Testis (tissue), 2 donors: ENCODE measurements at regions not wholly inside any gene's neighbourhood (a gene's known extent, or its start where the extent isn't known, plus 50 kb on each side); places are given as distances from the start of the nearest gene placed in this dataset.

ENCODE experiments used
- DNase-seq: peaks from one replicate; pipeline ENCODE4 v3.0.0-alpha.2; 2019
- H3K27ac ChIP-seq, 2 donors: fragments of 200-600 bp; sonication (generic); one replicate each; pipeline ENCODE4 v1.5.1; 2019
- H3K27me3 ChIP-seq: fragments of 200-600 bp; sonication (generic); one replicate; pipeline ENCODE4 v1.5.1; 2019
- H3K36me3 ChIP-seq: fragments of 200-600 bp; sonication (generic); one replicate; pipeline ENCODE4 v1.5.1; 2017; ENCODE audit warnings: low read depth; ENCODE audit errors: missing control alignments
- H3K4me1 ChIP-seq: fragments of 200-600 bp; sonication (generic); one replicate; pipeline ENCODE4 v1.5.1; 2019
- H3K4me3 ChIP-seq, 2 donors: fragments of 200-600 bp; sonication (generic); one replicate each; pipeline ENCODE4 v1.5.1; 2017 to 2019
- H3K9me3 ChIP-seq: fragments of 200-600 bp; sonication (generic); one replicate; pipeline ENCODE4 v1.5.1; 2017
- POLR2A ChIP-seq: fragments of 450-650 bp; IDR thresholded peaks from one replicate; pipeline ENCODE4 v1.6.1; 2017; ENCODE audit warnings: antibody characterized with exemption, mild to moderate bottlenecking, moderate library complexity
- WGBS, 2 donors: methylation state at CpG; one replicate each; pipeline ENCODE4 v1.1.5; 2018; 5-methylcytosine and 5-hydroxymethylcytosine counted together
- intact Hi-C: fragments of 100-400 bp; cut with DNase I; formaldehyde crosslinking; loops from one replicate; pipeline ENCODE4 v1.15.1; 2023; ENCODE audit warnings: low total_unique reads
- TF ChIP-seq, protein P1 (sequence below), 3 experiments: fragments of 450-650 bp in 2 of 3; fragments of 200-600 bp in 1 of 3; sonication (generic) in 1 of 3; IDR thresholded peaks; one replicate each; pipeline ENCODE4 v1.5.1; 2016 to 2019; ENCODE audit warnings: antibody characterized with exemption in 3 of 3, mild to moderate bottlenecking in 2 of 3, moderate library complexity in 1 of 3

DNA sequence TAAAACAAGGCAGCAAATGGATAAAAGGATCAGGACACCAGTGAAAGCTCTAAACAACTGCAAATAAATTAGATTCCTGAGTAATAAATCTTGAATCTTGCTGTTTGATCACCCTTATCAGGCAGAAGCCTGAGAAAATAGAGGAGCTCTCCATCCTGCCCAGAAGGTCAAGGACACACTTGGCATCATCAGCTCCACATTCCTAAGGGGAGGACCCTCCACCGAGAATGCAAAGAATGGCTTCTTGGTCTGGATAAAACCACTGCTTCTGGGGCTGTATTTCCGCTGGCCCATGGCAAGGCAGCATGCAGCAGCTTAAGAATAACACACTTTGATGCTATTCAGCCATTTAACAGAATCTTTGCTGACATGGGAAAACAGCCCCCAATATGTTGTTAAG is 108.9 kb upstream of the TSC22D2 start:
- no peaks in the 10 kb centered on the region for H3K27me3 ChIP-seq
- intact Hi-C loops = no loop called here
- H3K9me3 ChIP-seq = no peaks in the 10 kb centered on the region
- H3K4me1 ChIP-seq = no peaks in the 10 kb centered on the region
- H3K36me3 ChIP-seq = no peaks in the 10 kb centered on the region
- WGBS, 2 donors = 41 to 70% methylated on average over 2 of the region's 2 CpGs
- no peak for DNase-seq
- no peak for TF ChIP-seq POLR2A
- TF ChIP-seq, protein P1, sequence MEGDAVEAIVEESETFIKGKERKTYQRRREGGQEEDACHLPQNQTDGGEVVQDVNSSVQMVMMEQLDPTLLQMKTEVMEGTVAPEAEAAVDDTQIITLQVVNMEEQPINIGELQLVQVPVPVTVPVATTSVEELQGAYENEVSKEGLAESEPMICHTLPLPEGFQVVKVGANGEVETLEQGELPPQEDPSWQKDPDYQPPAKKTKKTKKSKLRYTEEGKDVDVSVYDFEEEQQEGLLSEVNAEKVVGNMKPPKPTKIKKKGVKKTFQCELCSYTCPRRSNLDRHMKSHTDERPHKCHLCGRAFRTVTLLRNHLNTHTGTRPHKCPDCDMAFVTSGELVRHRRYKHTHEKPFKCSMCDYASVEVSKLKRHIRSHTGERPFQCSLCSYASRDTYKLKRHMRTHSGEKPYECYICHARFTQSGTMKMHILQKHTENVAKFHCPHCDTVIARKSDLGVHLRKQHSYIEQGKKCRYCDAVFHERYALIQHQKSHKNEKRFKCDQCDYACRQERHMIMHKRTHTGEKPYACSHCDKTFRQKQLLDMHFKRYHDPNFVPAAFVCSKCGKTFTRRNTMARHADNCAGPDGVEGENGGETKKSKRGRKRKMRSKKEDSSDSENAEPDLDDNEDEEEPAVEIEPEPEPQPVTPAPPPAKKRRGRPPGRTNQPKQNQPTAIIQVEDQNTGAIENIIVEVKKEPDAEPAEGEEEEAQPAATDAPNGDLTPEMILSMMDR (IDR thresholded peaks at IDR 0.05) = no peak
- no peak overlapping the region for H3K27ac ChIP-seq
- no peak overlapping the region for H3K4me3 ChIP-seq

DNA sequence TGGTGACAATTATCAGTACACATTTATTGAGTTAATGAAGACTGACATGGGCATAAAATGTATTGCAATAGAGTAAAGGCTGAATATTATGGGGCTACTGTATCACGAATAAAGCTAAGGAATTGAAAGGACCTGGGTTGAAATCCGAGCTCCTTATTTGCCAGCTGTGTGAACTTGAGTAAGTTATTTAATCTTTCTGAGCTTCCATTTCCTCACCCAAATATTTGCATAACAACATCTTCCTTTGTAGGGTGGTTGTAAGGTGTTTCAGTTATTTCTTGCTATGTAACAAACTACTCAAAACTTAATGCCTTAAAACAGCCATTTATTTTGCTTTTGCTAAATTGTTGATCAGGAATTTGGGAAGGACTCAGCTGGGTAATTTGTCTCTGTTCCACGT is 111.1 kb upstream of the TSC22D2 start:
- no peak overlapping the region for H3K27ac ChIP-seq
- no peaks in the 10 kb centered on the region for H3K4me1 ChIP-seq
- no peaks in the 10 kb centered on the region for H3K9me3 ChIP-seq
- DNase-seq = no peak
- H3K36me3 ChIP-seq = no peaks in the 10 kb centered on the region
- H3K27me3 ChIP-seq = no peaks in the 10 kb centered on the region
- H3K4me3 ChIP-seq = no peak overlapping the region
- 77 to 82% methylated on average over 3 of the region's 3 CpGs for WGBS, 2 donors
- TF ChIP-seq, protein P1 (IDR thresholded peaks at IDR 0.05) = no peak
- TF ChIP-seq POLR2A = no peak
- intact Hi-C loops = no loop called here

DNA sequence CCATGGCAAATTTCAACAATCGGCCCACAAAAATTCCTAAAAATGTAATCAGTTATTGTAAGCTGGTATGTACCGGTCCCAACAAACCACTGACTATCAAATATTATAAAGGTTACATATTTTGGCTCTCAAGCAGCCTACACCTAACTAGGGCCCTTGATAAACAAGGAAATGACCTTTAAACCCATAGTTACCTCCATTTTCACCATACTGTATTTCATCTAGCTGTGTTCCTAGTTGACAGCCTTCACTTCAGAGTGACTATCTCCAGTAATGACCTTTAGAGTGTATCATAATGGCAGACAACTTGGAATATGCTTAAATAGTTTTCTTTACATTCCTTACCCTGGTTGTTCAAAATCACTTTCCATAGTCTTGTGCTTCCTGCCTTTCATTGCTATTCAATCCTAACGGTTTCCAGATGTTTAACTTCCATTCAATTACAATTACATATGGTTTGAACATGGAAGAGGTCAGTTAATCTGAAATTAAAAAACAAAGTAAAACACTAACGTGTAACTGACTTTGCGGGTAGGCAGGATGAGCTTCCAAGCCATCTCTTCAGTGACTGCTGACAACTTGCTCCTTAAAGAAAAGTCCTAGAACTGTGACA is 111.9 kb upstream of the TSC22D2 start:
- DNase-seq = no peak

DNA sequence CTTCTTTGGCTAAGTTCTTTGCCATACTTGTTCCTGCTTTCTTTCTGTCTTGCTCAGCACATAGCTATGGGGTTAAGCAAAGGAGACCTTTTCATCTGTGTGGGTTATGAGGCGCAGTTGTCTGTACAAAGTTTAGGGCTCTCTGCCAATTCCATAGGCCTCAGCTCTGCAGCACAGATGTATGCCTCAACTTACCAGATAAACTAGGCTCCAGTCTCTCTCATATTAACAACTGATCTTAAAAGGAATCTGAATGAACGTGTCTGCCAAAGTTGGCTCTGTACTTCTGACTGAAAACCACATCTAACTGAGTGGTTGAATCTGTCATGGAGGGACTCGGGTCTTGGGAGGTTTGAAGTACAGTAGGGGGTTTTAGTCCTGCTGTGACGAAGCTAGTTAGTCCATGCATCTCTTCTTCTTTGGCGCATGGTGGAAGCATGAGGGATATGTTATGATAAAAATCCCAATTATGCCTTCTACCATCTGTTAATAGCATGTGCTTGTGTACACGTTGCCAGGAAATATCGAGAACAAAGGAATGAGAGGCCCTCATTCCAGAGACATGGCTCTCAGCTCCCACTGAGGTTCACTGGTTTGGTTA is 114.6 kb upstream of the TSC22D2 start:
- Histone ChIP-seq H3K36me3 (no peaks in the 10 kb centered on the region), H3K4me3 (no peak overlapping the region), H3K27me3 (no peaks in the 10 kb centered on the region), H3K4me1 (no peaks in the 10 kb centered on the region), H3K9me3 (no peaks in the 10 kb centered on the region), H3K27ac (no peak overlapping the region)
- 74 to 82% methylated on average over 7 of the region's 7 CpGs for WGBS, 2 donors
- no peak for DNase-seq
- TF ChIP-seq, protein P1 (IDR thresholded peaks at IDR 0.05) = no peak
- intact Hi-C loops = no loop called here

More for the DNA sequence above, 111.9 kb upstream of the TSC22D2 start:
- H3K27ac ChIP-seq = no peak overlapping the region
- 79 to 86% methylated on average over 5 of the region's 5 CpGs for WGBS, 2 donors
- intact Hi-C loops = no loop called here
- H3K4me3 ChIP-seq = no peak overlapping the region
- H3K9me3 ChIP-seq = no peaks in the 10 kb centered on the region
- no peaks in the 10 kb centered on the region for H3K36me3 ChIP-seq
- H3K27me3 ChIP-seq = no peaks in the 10 kb centered on the region
- H3K4me1 ChIP-seq = no peaks in the 10 kb centered on the region
- TF ChIP-seq POLR2A = no peak
- TF ChIP-seq, protein P1 (IDR thresholded peaks at IDR 0.05) = no peak

DNA sequence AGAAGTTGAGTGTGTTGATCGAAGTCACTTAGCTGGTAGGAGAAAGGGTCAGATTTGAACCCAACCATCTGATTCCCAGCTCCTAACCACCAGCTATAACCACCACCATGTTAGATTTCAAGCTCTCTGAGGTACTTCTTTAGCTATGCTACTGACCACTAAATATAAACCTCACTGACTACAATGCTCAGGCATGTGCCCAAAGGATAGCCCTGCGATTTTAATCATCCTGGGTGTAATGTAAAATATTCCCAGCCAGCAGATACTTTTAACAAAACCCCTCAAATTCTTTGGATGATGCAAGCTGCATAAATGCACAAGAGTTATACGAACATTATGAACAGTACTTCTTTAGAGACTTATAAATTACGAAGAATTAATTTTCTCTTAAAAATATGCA is 115.2 kb upstream of the TSC22D2 start:
- DNase-seq = no peak
- Histone ChIP-seq H3K4me1 (no peaks in the 10 kb centered on the region), H3K27me3 (no peaks in the 10 kb centered on the region), H3K9me3 (no peaks in the 10 kb centered on the region), H3K4me3 (no peak overlapping the region), H3K27ac (no peak overlapping the region), H3K36me3 (no peaks in the 10 kb centered on the region)
- intact Hi-C loops = no loop called here
- WGBS, 2 donors = 95 to 97% methylated on average over 4 of the region's 4 CpGs
- TF ChIP-seq POLR2A = no peak
- TF ChIP-seq, protein P1 (IDR thresholded peaks at IDR 0.05) = no peak
